ENCODE measurements at regions not wholly inside any gene's neighbourhood (a gene's known extent, or its start where the extent isn't known, plus 50 kb on each side); places are given as distances from the start of the nearest gene placed in this dataset.

DNA sequence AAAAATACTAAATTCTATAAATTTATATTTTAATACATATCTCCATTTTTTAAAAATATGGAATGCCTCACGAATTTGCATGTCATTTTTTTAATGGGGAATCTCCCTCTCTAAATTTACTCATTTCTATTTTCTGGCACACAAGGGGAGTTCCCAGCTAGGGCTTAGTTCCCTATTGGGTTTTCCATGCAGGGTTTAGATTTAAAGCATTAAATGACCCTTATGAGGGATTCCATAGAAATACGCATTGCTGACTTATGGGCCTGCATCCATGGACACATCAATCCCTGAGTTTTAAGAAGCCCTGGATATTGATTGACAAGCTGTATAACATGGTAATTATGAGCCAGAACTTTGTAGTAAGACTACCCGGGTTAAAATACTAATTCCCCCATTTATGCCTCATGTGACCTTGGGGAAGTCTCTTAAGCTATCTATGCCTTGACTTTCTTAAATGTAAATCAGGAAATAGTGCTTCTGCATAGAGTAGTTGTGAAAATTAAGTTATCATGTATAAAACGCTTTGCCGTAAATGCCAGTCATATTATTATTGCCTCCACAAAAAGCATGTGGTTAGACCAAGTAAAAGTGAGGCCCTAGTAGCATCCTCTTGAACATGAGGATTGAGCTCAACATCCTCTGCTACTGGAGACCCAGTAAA is 78.8 kb upstream of the ANKRD1 start:
- TF ChIP-seq, protein P1, sequence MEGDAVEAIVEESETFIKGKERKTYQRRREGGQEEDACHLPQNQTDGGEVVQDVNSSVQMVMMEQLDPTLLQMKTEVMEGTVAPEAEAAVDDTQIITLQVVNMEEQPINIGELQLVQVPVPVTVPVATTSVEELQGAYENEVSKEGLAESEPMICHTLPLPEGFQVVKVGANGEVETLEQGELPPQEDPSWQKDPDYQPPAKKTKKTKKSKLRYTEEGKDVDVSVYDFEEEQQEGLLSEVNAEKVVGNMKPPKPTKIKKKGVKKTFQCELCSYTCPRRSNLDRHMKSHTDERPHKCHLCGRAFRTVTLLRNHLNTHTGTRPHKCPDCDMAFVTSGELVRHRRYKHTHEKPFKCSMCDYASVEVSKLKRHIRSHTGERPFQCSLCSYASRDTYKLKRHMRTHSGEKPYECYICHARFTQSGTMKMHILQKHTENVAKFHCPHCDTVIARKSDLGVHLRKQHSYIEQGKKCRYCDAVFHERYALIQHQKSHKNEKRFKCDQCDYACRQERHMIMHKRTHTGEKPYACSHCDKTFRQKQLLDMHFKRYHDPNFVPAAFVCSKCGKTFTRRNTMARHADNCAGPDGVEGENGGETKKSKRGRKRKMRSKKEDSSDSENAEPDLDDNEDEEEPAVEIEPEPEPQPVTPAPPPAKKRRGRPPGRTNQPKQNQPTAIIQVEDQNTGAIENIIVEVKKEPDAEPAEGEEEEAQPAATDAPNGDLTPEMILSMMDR (IDR thresholded peaks at IDR 0.05): no peak
- no peak for TF ChIP-seq POLR2A (IDR thresholded peaks at IDR 0.05)
